Eye (tissue), 1 donor: ENCODE measurements at regions not wholly inside any gene's neighbourhood (a gene's known extent, or its start where the extent isn't known, plus 50 kb on each side); places are given as distances from the start of the nearest gene placed in this dataset.
"Not testable (repeated sequence)": the region's sequence is repeated elsewhere in the genome, so short reads cannot be mapped to it uniquely, and the experiment has no call there.

Experiments
- DNase-seq: peaks from one replicate; pipeline ENCODE4 v3.0.0-alpha.2; 2015

GRCh38 chr9:67288117-67288735, 295.9 kb upstream of the SPATA31A3 start:
- not testable (repeated sequence) for DNase-seq

GRCh38 chr9:67284299-67284698, 291.9 kb upstream of the SPATA31A3 start:
- DNase-seq = not testable (repeated sequence)

- not testable (repeated sequence) for DNase-seq
Observed at GRCh38 chr9:67281574-67281973, 289.2 kb upstream of the SPATA31A3 start.

- DNase-seq = not testable (repeated sequence)
Observed at GRCh38 chr9:67269692-67270091, 277.3 kb upstream of the SPATA31A3 start.

GRCh38 chr9:67257894-67258293, 265.5 kb upstream of the SPATA31A3 start:
- not testable (repeated sequence) for DNase-seq

- DNase-seq = not testable (repeated sequence)
Observed at GRCh38 chr9:67248967-67249366, 256.6 kb upstream of the SPATA31A3 start.

- DNase-seq = not testable (repeated sequence)
Observed at GRCh38 chr9:67212073-67212472, 219.7 kb upstream of the SPATA31A3 start.

GRCh38 chr9:67210842-67211241, 218.5 kb upstream of the SPATA31A3 start:
- not testable (repeated sequence) for DNase-seq

GRCh38 chr9:67208831-67209437, 216.6 kb upstream of the SPATA31A3 start:
- DNase-seq = not testable (repeated sequence)

- not testable (repeated sequence) for DNase-seq
Observed at GRCh38 chr9:67196135-67196534, 203.8 kb upstream of the SPATA31A3 start.

GRCh38 chr9:67195357-67195756, 203.0 kb upstream of the SPATA31A3 start:
- DNase-seq = not testable (repeated sequence)

GRCh38 chr9:67179185-67179584, 186.8 kb upstream of the SPATA31A3 start:
- not testable (repeated sequence) for DNase-seq

- not testable (repeated sequence) for DNase-seq
Observed at GRCh38 chr9:67175167-67175566, 182.8 kb upstream of the SPATA31A3 start.

- DNase-seq = not testable (repeated sequence)
Observed at GRCh38 chr9:67171721-67172120, 179.4 kb upstream of the SPATA31A3 start.

GRCh38 chr9:67168530-67169157, 176.3 kb upstream of the SPATA31A3 start:
- DNase-seq = not testable (repeated sequence)

GRCh38 chr9:67166335-67166734, 174.0 kb upstream of the SPATA31A3 start:
- DNase-seq = not testable (repeated sequence)

- not testable (repeated sequence) for DNase-seq
Observed at GRCh38 chr9:67162827-67163226, 170.5 kb upstream of the SPATA31A3 start.

- DNase-seq = not testable (repeated sequence)
Observed at GRCh38 chr9:67155218-67155617, 162.9 kb upstream of the SPATA31A3 start.

- not testable (repeated sequence) for DNase-seq
Observed at GRCh38 chr9:67153501-67153900, 161.2 kb upstream of the SPATA31A3 start.

GRCh38 chr9:67142392-67143107, 150.2 kb upstream of the SPATA31A3 start:
- not testable (repeated sequence) for DNase-seq

GRCh38 chr9:67136376-67136775, 144.0 kb upstream of the SPATA31A3 start:
- not testable (repeated sequence) for DNase-seq

- not testable (repeated sequence) for DNase-seq
Observed at GRCh38 chr9:67133124-67133523, 140.8 kb upstream of the SPATA31A3 start.

- DNase-seq = not testable (repeated sequence)
Observed at GRCh38 chr9:67116761-67117160, 124.4 kb upstream of the SPATA31A3 start.
